BE2C (cell line): ENCODE measurements at regions not wholly inside any gene's neighbourhood (a gene's known extent, or its start where the extent isn't known, plus 50 kb on each side); places are given as distances from the start of the nearest gene placed in this dataset.

ENCODE experiments used
- DNase-seq: peaks from one replicate; pipeline ENCODE4 v3.0.0-alpha.2; 2020
- H3K27me3 ChIP-seq: fragments of 250-450 bp; sonication (Bioruptor Pico); 2 replicates; pipeline ENCODE4 v1.5.1; 2020; ENCODE audit warnings: mild to moderate bottlenecking
- H3K36me3 ChIP-seq: fragments of 250-450 bp; sonication (Bioruptor Pico); 2 replicates; pipeline ENCODE4 v1.5.1; 2020; ENCODE audit warnings: mild to moderate bottlenecking
- H3K4me1 ChIP-seq: fragments of 250-450 bp; sonication (Bioruptor Pico); 2 replicates; pipeline ENCODE4 v1.5.1; 2020
- H3K4me3 ChIP-seq: 2 replicates; pipeline ENCODE4 v1.5.1; 2011; ENCODE audit warnings: low read depth, low read length
- H3K9me3 ChIP-seq: fragments of 250-450 bp; sonication (Bioruptor Pico); 2 replicates; pipeline ENCODE4 v1.5.1; 2020
- CTCF ChIP-seq: IDR thresholded peaks from 2 replicates; pipeline ENCODE4 v1.5.1; 2012; ENCODE audit warnings: mild to moderate bottlenecking, low read depth, low read length

DNA sequence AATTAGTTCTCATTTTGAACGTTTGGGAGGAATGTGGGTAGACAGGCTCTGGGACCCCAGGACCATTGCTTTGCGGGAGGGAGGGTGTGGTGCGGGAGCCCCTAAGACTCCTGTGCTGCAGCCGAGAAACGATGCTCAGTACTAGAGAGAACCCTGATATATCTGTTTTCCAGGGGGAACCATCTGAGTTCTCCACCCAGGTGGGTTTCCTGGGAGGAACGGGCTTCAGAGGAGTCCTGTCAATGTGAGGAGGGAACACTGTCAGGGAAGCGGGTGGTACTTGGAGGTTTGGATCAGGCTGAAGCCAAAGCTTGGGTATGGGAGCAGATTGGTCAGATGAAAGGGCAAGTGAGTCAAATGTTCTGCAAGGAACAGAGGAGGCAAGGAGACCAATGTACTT lies 358.0 kb downstream of the FGF9 start:
- Histone ChIP-seq H3K9me3 (no peaks in the 10 kb centered on the region), H3K4me1 (no peaks in the 10 kb centered on the region), H3K4me3 (no peak overlapping the region), H3K27me3 (no peaks in the 10 kb centered on the region), H3K36me3 (no peaks in the 10 kb centered on the region)
- TF ChIP-seq CTCF, result no peak
- DNase-seq, result no peak

- Histone ChIP-seq H3K9me3 (no peaks in the 10 kb centered on the region), H3K4me3 (no peak overlapping the region), H3K36me3 (no peaks in the 10 kb centered on the region), H3K27me3 (no peaks in the 10 kb centered on the region), H3K4me1 (no peaks in the 10 kb centered on the region)
- no peak for DNase-seq
- TF ChIP-seq CTCF, result no peak
Observed at GRCh38 chr13:22030321-22030720, 359.4 kb downstream of the FGF9 start.

DNA sequence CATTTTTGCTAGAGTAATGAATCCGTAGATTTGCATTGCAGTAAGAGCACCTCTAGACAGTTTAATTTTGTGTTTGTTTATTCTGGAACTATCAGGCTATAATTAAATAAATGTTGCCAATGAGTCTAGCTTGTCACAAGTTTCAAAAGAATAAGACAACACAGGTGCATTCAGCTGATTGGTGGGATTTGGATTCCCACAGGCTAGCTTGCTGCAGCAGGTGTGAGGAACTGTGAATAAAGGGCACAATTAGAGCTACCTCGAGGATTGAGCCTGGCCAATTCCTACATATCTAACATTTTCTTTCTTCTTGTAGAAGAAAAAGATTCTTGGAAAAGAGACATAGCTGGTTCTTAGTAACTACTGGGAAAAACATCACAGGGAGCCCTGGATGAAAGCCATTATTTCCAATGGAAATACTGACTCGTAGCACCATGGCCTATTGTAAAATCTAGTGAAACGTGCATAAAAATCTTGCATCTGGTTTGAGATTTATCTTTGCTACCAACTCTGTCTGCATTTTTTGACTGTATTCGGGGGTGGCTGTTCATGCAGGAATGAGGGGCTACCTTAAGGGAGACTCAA lies 360.9 kb downstream of the FGF9 start:
- DNase-seq, result no peak
- Histone ChIP-seq H3K27me3 (no peaks in the 10 kb centered on the region), H3K4me3 (no peak overlapping the region), H3K4me1 (no peaks in the 10 kb centered on the region), H3K36me3 (no peaks in the 10 kb centered on the region), H3K9me3 (no peaks in the 10 kb centered on the region)
- TF ChIP-seq CTCF, result no peak

DNA sequence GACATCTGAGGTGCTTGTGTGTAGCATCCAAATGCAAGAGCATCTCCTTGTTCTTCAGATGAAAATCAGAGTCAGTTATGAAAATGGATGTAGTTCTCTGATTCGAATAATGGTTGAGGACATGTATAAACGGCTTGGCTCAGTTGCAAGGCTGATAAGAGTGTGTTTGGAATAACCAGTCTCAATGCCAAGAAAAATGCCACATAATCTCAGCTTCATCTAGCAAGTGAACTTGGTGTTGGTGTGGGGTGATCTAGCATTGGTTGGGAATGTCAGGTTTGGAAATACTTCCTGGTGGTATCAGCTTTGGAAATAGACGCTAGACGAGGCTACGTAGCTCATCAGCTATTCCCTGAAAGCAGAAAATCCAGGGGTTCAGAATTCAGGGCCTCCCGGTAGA lies 362.0 kb downstream of the FGF9 start:
- H3K27me3 ChIP-seq, result no peaks in the 10 kb centered on the region

DNA sequence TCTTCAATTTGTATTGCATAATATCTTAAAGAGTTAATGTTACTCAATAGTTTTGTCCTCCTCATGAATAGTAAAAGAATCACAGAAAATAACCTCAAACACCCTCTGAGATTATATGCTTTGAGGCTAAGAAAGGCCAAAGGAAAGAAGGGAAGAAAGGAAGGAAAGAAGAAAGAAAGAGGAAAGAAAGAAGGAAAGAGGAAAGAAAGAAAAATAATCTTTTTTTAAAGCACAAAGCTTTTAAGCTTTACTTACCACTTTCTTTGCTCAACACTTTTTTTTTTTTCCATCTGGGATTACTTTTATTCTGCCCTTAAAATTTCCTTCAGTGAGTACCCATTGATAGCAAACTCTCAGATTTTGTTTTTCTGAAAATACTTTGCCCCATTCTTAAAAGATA lies 369.1 kb downstream of the FGF9 start:
- Histone ChIP-seq H3K36me3 (no peaks in the 10 kb centered on the region), H3K4me1 (no peaks in the 10 kb centered on the region), H3K9me3 (no peaks in the 10 kb centered on the region), H3K4me3 (no peak overlapping the region), H3K27me3 (no peaks in the 10 kb centered on the region)
- TF ChIP-seq CTCF, result no peak
- DNase-seq, result no peak

More for the DNA sequence above, 362.0 kb downstream of the FGF9 start:
- Histone ChIP-seq H3K4me1 (no peaks in the 10 kb centered on the region), H3K36me3 (no peaks in the 10 kb centered on the region), H3K9me3 (no peaks in the 10 kb centered on the region), H3K4me3 (no peak overlapping the region)
- TF ChIP-seq CTCF, result no peak
- DNase-seq, result no peak

DNA sequence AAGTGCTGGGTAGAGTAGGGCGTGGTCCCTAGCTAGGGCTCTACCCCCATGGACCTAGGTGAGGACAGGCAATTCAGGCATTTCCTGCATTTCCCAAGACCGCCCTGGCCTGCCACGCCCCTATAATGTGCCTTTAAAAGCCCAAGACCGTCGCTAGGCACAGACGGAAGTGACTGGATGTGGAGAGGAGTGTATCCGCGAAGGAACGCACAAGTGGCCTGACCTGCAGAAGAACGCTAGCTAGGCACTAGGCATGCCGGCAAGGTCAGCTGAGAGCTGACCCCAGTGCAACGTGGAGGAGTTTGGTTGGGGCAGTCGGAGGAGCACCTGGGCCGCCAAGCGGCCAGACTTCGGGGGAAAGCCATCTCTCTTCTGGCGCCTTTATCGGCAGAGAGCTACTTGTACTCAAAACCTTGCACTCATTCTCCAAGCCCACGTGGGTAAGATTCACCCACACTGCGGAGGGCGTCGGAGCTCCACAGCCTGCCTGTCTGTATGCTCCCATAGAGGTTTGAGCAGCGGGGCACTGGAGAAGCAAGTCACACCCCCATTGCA lies 370.0 kb downstream of the FGF9 start:
- TF ChIP-seq CTCF, result no peak
- no peak for DNase-seq
- Histone ChIP-seq H3K36me3 (no peaks in the 10 kb centered on the region), H3K4me1 (no peaks in the 10 kb centered on the region), H3K4me3 (no peak overlapping the region), H3K27me3 (no peaks in the 10 kb centered on the region), H3K9me3 (no peaks in the 10 kb centered on the region)
